Breast epithelium (tissue), 4 donors: ENCODE measurements at regions not wholly inside any gene's neighbourhood (a gene's known extent, or its start where the extent isn't known, plus 50 kb on each side); places are given as distances from the start of the nearest gene placed in this dataset.

ENCODE experiments used
- DNase-seq, 2 donors: peaks; one replicate each; pipeline ENCODE4 v3.0.0-alpha.2; 2019; ENCODE audit warnings: low spot score in 2 of 2
- H3K27ac ChIP-seq, 2 donors: fragments of 200-600 bp; sonication (generic) in 1 of 2; one replicate each; pipeline ENCODE4 v1.5.1; 2016 to 2019; ENCODE audit warnings: mild to moderate bottlenecking in 1 of 2
- H3K27me3 ChIP-seq, 2 donors: fragments of 200-600 bp; sonication (generic) in 1 of 2; one replicate each; pipeline versions ENCODE4 v1.5.1 to v1.6.0; 2017 to 2019; ENCODE audit warnings: control low read depth in 1 of 2, mild to moderate bottlenecking in 1 of 2
- H3K36me3 ChIP-seq: fragments of 200-600 bp; one replicate; pipeline ENCODE4 v1.5.1; 2019
- H3K4me1 ChIP-seq, 2 donors: fragments of 200-600 bp; sonication (generic); one replicate each; pipeline ENCODE4 v1.5.1; 2016 to 2019; ENCODE audit warnings: control low read depth in 1 of 2
- H3K4me3 ChIP-seq, 3 donors: fragments of 200-600 bp; sonication (generic); 1 replicate in 2 of 3; 2 replicates in 1 of 3; pipeline ENCODE4 v1.5.1; 2016 to 2019; ENCODE audit warnings: mild to moderate bottlenecking in 3 of 3, moderate library complexity in 2 of 3
- H3K9me3 ChIP-seq, 2 donors: fragments of 200-600 bp; sonication (generic) in 1 of 2; one replicate each; pipeline ENCODE4 v1.5.1; 2016 to 2019; ENCODE audit warnings: control low read depth in 1 of 2
- POLR2A ChIP-seq: fragments of 450-650 bp; IDR thresholded peaks from one replicate; pipeline ENCODE4 v1.6.1; 2016; ENCODE audit warnings: antibody characterized with exemption, mild to moderate bottlenecking, moderate library complexity
- POLR2AphosphoS5 ChIP-seq, 3 donors: sonication (generic); formaldehyde crosslinking; IDR thresholded peaks; one replicate each; pipeline ENCODE4 v1.6.1; 2017; ENCODE audit warnings: antibody characterized with exemption in 3 of 3
- intact Hi-C: fragments of 100-400 bp; cut with DNase I; formaldehyde crosslinking; loops from one replicate; pipeline ENCODE4 v1.15.1; 2023; ENCODE audit warnings: low total_unique reads
- TF ChIP-seq, protein P1 (sequence below), 3 donors: fragments of 450-650 bp; IDR thresholded peaks; one replicate each; pipeline ENCODE4 v1.5.1; 2016 to 2017; ENCODE audit warnings: antibody characterized with exemption in 3 of 3, mild to moderate bottlenecking in 3 of 3, moderate library complexity in 3 of 3

DNA sequence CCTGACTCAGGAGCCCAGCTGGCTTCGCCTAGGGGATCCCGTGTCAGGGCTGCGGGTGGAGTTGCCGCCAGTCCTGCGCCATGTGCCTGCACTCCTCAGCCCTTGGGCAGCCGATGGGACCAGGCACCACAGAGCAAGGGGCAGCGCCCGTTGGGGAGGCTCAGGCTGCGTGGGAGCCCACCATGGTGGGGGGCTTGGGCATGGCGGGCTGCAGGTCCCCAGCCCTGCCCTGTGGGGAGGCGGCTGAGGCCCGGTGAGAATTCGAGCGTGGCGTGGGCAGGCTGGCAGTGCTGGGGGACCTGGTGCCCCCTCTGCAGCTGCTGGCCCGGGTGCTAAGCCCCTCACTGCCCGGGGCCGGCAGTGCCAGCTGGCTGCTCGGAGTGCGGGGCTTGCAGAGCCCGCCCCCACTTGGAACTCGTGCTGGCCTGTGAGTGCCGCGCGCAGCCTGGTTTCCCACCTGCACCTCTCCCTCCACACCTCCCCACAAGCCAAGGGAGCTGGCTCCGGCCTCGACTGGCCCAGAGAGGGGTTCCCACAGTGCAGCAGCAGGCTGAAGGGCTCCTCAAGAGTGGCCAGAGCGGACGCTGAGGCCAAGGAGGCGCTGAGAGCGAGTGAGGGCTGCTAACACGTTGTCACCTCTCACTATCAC is 135.1 kb upstream of the SEL1L start:
- no peaks in the 10 kb centered on the region for H3K4me1 ChIP-seq
- no peak for DNase-seq
- H3K4me3 ChIP-seq: no peak overlapping the region
- no peak for TF ChIP-seq POLR2A
- TF ChIP-seq POLR2AphosphoS5 (IDR thresholded peaks at IDR 0.05): no peak
- TF ChIP-seq, protein P1, sequence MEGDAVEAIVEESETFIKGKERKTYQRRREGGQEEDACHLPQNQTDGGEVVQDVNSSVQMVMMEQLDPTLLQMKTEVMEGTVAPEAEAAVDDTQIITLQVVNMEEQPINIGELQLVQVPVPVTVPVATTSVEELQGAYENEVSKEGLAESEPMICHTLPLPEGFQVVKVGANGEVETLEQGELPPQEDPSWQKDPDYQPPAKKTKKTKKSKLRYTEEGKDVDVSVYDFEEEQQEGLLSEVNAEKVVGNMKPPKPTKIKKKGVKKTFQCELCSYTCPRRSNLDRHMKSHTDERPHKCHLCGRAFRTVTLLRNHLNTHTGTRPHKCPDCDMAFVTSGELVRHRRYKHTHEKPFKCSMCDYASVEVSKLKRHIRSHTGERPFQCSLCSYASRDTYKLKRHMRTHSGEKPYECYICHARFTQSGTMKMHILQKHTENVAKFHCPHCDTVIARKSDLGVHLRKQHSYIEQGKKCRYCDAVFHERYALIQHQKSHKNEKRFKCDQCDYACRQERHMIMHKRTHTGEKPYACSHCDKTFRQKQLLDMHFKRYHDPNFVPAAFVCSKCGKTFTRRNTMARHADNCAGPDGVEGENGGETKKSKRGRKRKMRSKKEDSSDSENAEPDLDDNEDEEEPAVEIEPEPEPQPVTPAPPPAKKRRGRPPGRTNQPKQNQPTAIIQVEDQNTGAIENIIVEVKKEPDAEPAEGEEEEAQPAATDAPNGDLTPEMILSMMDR (IDR thresholded peaks at IDR 0.05): no peak
- H3K36me3 ChIP-seq: no peaks in the 10 kb centered on the region
- no peak overlapping the region for H3K27ac ChIP-seq
- H3K27me3 ChIP-seq: no peaks in the 10 kb centered on the region
- intact Hi-C loops: no loop called here
- H3K9me3 ChIP-seq: peaks cover 7 to 10% of the 10 kb centered on the region in 2 donors

DNA sequence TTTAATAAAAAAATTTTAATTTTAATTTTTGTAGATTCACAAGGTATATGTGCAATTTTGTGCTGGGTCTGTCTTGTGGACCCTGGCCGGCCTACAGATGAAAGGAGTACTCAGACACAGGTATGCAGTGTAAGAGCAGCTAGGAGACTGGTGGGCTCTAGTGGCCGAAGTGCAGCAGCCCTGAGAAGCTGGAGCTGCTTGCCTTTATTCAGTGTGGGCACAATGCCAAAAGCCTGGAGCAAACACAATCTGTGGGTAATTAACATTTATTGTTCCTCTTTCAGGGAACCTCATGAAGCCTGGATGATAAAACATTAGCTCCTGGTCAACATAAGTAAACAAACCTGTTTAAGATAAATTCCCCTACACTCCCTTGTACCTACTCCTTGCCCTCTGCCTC is 135.7 kb upstream of the SEL1L start:
- H3K4me1 ChIP-seq: no peaks in the 10 kb centered on the region
- H3K9me3 ChIP-seq: peaks cover 7 to 10% of the 10 kb centered on the region in 2 donors
- intact Hi-C loops: no loop called here
- no peaks in the 10 kb centered on the region for H3K27me3 ChIP-seq
- no peak for DNase-seq
- TF ChIP-seq POLR2A: no peak
- TF ChIP-seq POLR2AphosphoS5 (IDR thresholded peaks at IDR 0.05): no peak
- TF ChIP-seq, protein P1 (IDR thresholded peaks at IDR 0.05): no peak
- no peaks in the 10 kb centered on the region for H3K36me3 ChIP-seq
- no peak overlapping the region for H3K27ac ChIP-seq
- no peak overlapping the region for H3K4me3 ChIP-seq

DNA sequence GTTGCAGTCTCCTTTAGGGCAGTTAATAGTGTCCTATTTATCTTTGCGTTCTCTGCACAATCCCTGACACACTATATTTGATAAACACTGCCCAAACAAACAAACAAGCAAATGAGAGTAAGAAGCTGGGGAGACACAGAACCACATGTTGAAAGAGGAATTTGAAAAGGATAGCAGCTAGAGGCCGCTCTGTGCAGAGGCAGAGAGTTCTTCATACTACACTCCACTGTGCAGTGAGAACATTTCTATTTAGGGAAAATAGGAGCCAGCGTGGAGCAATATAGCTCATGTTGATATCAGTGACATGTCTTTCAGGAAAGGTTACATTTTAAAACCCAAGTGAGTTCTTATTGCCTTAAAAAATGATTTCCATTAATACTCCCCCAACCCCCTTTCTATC is 140.3 kb upstream of the SEL1L start:
- intact Hi-C loops: no loop called here
- Histone ChIP-seq H3K4me3 (no peak overlapping the region), H3K27me3 (no peaks in the 10 kb centered on the region), H3K4me1 (no peaks in the 10 kb centered on the region), H3K9me3 (peaks cover 1 to 3% of the 10 kb centered on the region in 2 donors), H3K36me3 (no peaks in the 10 kb centered on the region), H3K27ac (no peak overlapping the region)
- no peak for DNase-seq
- TF ChIP-seq POLR2A: no peak
- TF ChIP-seq, protein P1 (IDR thresholded peaks at IDR 0.05): no peak
- TF ChIP-seq POLR2AphosphoS5 (IDR thresholded peaks at IDR 0.05): no peak

DNA sequence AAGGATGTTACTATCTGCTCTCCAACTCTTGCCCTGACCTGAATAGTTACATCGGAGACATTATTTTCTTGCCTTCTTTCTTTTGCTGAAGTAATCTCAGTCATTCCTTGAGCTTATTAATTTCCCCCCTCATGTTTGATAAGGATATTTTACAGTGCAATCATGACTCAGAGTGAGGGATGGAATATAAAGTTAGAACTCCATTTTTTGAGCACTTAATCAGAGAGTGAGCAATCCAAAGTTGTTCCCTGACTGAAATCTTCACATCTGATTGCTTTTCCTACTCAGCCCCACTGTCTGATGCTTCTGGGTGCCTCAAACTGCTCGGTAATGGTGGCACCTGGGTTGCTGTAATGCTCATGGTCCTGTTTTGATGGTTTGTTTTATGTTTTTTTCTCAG is 142.7 kb upstream of the SEL1L start:
- H3K4me3 ChIP-seq: no peak overlapping the region

DNA sequence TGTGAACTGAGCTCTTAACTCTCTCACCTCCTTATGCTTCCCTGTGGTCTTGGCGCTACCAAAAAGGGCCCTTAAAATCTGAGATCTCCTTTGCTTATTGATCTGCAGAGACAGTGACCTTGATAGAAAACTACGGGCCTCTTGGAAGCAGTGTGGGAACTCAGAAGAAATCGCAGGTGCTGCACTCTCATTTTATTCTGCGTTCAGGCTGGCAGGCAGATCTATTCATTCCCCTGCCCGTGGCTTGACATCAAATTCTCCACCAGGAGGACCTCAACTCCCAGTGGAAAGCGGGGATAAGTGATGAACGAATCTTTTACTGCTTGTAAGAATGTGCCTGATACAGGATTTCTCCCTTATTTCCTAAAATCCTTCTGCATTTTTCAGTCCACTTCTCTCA is 143.2 kb upstream of the SEL1L start:
- Histone ChIP-seq H3K36me3 (no peaks in the 10 kb centered on the region), H3K4me3 (no peak overlapping the region)
- no peak for DNase-seq

More for the DNA sequence above, 142.7 kb upstream of the SEL1L start:
- H3K9me3 ChIP-seq: no peaks in the 10 kb centered on the region
- no peaks in the 10 kb centered on the region for H3K36me3 ChIP-seq
- DNase-seq: no peak
- no peak overlapping the region for H3K27ac ChIP-seq
- no peaks in the 10 kb centered on the region for H3K4me1 ChIP-seq
- TF ChIP-seq POLR2AphosphoS5 (IDR thresholded peaks at IDR 0.05): no peak
- H3K27me3 ChIP-seq: no peaks in the 10 kb centered on the region
- intact Hi-C loops: no loop called here

More for the DNA sequence above, 143.2 kb upstream of the SEL1L start:
- intact Hi-C loops: no loop called here
- TF ChIP-seq POLR2AphosphoS5 (IDR thresholded peaks at IDR 0.05) (no peak), POLR2A (no peak)
- TF ChIP-seq, protein P1 (IDR thresholded peaks at IDR 0.05): no peak
- Histone ChIP-seq H3K27me3 (no peaks in the 10 kb centered on the region), H3K4me1 (no peaks in the 10 kb centered on the region), H3K9me3 (no peaks in the 10 kb centered on the region), H3K27ac (no peak overlapping the region)
